Epithelial cell of esophagus (primary cell): ENCODE measurements at regions not wholly inside any gene's neighbourhood (a gene's known extent, or its start where the extent isn't known, plus 50 kb on each side); places are given as distances from the start of the nearest gene placed in this dataset.

Experiments
- DNase-seq: peaks from one replicate; pipeline ENCODE4 v3.0.0; 2010; ENCODE audit warnings: low read depth
- H3K4me3 ChIP-seq: 2 replicates; pipeline ENCODE4 v1.5.1; 2011; ENCODE audit warnings: mild to moderate bottlenecking, low read length, control low read depth
- CTCF ChIP-seq: IDR thresholded peaks from 2 replicates; pipeline ENCODE4 v1.5.1; 2011; ENCODE audit warnings: low read depth, mild to moderate bottlenecking, low read length, control low read depth, inconsistent platforms; ENCODE audit not compliant: insufficient read depth; ENCODE audit errors: missing control alignments

GRCh38 chr6:105814745-105815536, 271.2 kb upstream of the PRDM1 start:
- TF ChIP-seq CTCF = no peak
- H3K4me3 ChIP-seq = no peak overlapping the region
- no peak for DNase-seq

GRCh38 chr6:105810922-105811482, 275.1 kb upstream of the PRDM1 start:
- TF ChIP-seq CTCF = no peak
- no peak overlapping the region for H3K4me3 ChIP-seq
- DNase-seq = no peak

- TF ChIP-seq CTCF = no peak
- DNase-seq = peak; percentile 91
- H3K4me3 ChIP-seq = no peak overlapping the region
These were observed 275.8 kb upstream of the PRDM1 start for GRCh38 chr6:105810105-105810921.

- TF ChIP-seq CTCF = no peak
- DNase-seq = no peak
- H3K4me3 ChIP-seq = no peak overlapping the region
These were observed 277.6 kb upstream of the PRDM1 start for GRCh38 chr6:105808571-105808970.

- no peak for DNase-seq
- no peak for TF ChIP-seq CTCF
- no peak overlapping the region for H3K4me3 ChIP-seq
These were observed 278.2 kb upstream of the PRDM1 start for GRCh38 chr6:105807905-105808304.

GRCh38 chr6:105806486-105806920, 279.6 kb upstream of the PRDM1 start:
- no peak for DNase-seq
- TF ChIP-seq CTCF = no peak
- H3K4me3 ChIP-seq = no peak overlapping the region
